Prostate gland (tissue), 2 donors: ENCODE measurements at regions not wholly inside any gene's neighbourhood (a gene's known extent, or its start where the extent isn't known, plus 50 kb on each side); places are given as distances from the start of the nearest gene placed in this dataset.

Source experiments
- DNase-seq: peaks from one replicate; pipeline ENCODE4 v3.0.0-alpha.2; 2019; ENCODE audit warnings: low spot score
- H3K27ac ChIP-seq, 2 donors: fragments of 200-600 bp; sonication (generic); 2 replicates each; pipeline ENCODE4 v1.5.1; 2017 to 2019
- H3K27me3 ChIP-seq: fragments of 200-600 bp; sonication (generic); replicated peaks from 2 replicates; pipeline ENCODE4 v1.5.1; 2019; ENCODE audit not compliant: insufficient read depth
- H3K36me3 ChIP-seq, 2 donors: fragments of 200-600 bp; sonication (generic); 1 replicate in 1 of 2; 2 replicates in 1 of 2; pipeline versions ENCODE4 v1.5.1 to v1.8.1; 2017 to 2019
- H3K4me1 ChIP-seq: fragments of 200-600 bp; sonication (generic); replicated peaks from 2 replicates; pipeline ENCODE4 v1.5.1; 2019
- H3K4me3 ChIP-seq, 2 donors: fragments of 200-600 bp; sonication (generic); 2 replicates each; pipeline ENCODE4 v1.5.1; 2017 to 2019
- H3K9me3 ChIP-seq: fragments of 200-600 bp; sonication (generic); 2 replicates; pipeline ENCODE4 v1.5.1; 2017
- POLR2A ChIP-seq: fragments of 450-650 bp; IDR thresholded peaks from one replicate; pipeline ENCODE4 v1.6.1; 2016; ENCODE audit warnings: antibody characterized with exemption, mild to moderate bottlenecking
- POLR2AphosphoS5 ChIP-seq: sonication (generic); formaldehyde crosslinking; IDR thresholded peaks from one replicate; pipeline ENCODE4 v1.6.1; 2017; ENCODE audit warnings: antibody characterized with exemption
- WGBS: methylation state at CpG from one replicate; pipeline ENCODE4 v1.1.5; 2018; 5-methylcytosine and 5-hydroxymethylcytosine counted together
- intact Hi-C: fragments of 100-400 bp; cut with DNase I; formaldehyde crosslinking; loops from one replicate; pipeline ENCODE4 v1.14.2; 2022
- TF ChIP-seq, protein P1 (sequence below), 4 experiments: fragments of 200-600 bp in 2 of 4; fragments of 450-650 bp in 2 of 4; sonication (generic) in 2 of 4; IDR thresholded peaks; 1 replicate in 3 of 4; 2 replicates in 1 of 4; pipeline ENCODE4 v1.5.1; 2016 to 2019; ENCODE audit warnings: antibody characterized with exemption in 4 of 4, mild to moderate bottlenecking in 2 of 4, moderate library complexity in 2 of 4

DNA sequence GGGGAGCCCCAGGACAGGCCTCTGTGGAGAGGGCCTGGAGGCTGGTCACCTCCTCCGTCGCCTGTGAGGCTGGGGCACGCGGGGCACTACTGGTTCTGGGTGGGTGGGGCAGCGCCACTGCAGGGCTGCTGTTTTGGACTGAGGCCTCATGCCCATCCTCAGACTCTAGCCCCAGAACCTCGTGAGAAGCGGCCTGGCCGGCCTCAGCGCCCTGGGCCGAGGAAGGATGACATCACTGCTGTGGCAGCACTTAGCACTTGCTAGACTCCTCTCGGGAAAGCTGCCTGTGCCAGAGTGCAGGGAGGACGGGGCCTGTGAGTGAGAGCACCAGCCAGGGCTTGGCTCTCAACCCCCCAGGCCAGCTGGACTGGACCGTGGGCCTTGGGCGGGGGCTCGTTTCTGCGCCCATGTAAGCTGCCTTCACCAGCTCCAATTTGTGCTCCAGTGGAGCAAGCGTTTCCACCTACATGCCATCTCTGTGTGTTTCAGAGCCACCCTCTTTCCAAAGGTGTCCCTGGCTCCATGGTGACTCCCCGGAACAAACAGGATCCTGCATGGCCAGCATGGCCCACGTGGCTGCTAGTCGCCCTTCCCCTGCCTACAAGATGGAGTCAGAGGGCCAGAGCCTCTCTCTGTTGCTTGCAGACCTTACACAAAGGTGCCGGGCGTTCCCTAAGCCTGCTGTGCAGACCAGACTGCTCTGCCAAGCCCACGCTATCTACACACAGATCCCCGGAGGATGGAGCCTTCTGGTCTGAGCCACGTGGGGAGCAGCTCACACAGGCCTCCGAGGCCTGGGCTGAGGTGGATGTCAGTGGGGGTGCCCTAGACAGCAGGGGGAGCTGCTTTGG is 102.9 kb downstream of the CTTN start:
- Histone ChIP-seq H3K4me1 (no peaks in the 10 kb centered on the region), H3K27ac (no peak overlapping the region), H3K9me3 (no peaks in the 10 kb centered on the region), H3K27me3 (no peaks in the 10 kb centered on the region), H3K4me3 (no peak overlapping the region), H3K36me3 (no peaks in the 10 kb centered on the region)
- no peak for DNase-seq
- intact Hi-C loops = no loop called here
- TF ChIP-seq, protein P1, sequence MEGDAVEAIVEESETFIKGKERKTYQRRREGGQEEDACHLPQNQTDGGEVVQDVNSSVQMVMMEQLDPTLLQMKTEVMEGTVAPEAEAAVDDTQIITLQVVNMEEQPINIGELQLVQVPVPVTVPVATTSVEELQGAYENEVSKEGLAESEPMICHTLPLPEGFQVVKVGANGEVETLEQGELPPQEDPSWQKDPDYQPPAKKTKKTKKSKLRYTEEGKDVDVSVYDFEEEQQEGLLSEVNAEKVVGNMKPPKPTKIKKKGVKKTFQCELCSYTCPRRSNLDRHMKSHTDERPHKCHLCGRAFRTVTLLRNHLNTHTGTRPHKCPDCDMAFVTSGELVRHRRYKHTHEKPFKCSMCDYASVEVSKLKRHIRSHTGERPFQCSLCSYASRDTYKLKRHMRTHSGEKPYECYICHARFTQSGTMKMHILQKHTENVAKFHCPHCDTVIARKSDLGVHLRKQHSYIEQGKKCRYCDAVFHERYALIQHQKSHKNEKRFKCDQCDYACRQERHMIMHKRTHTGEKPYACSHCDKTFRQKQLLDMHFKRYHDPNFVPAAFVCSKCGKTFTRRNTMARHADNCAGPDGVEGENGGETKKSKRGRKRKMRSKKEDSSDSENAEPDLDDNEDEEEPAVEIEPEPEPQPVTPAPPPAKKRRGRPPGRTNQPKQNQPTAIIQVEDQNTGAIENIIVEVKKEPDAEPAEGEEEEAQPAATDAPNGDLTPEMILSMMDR (IDR thresholded peaks at IDR 0.05) = no peak
- TF ChIP-seq POLR2A = no peak
- TF ChIP-seq POLR2AphosphoS5 = no peak
- 77% methylated on average over 22 of the region's 26 CpGs for WGBS

DNA sequence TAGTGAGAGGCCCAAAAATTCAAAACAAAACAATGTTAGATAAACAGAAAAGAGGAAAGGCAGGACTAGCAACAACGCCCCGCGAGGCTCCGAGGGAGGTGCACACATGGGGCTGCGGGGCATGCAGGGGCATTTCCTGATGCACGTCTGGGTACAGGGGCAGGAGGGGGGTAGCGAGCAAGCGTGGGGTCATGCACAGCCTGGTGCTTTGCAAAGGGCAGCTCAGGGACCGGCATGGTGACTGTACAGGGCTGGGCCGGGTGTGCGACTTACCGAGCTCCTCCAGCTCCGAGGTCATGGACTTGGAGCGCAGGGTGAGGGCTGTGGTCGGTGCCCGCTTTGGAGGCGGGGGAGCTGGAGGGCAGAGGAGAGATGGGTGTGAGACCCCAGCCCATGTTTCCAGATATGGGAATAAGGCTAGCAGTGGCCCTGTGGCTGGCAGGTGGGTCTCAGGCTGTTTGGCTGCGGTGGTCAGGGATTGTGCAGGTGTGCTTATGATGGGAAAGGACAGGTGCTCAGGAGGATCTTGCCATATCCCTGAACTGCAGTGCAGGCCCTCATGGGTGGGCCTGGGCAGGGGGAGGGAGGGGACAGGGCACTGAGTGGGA is 103.7 kb downstream of the CTTN start:
- DNase-seq = no peak

DNA sequence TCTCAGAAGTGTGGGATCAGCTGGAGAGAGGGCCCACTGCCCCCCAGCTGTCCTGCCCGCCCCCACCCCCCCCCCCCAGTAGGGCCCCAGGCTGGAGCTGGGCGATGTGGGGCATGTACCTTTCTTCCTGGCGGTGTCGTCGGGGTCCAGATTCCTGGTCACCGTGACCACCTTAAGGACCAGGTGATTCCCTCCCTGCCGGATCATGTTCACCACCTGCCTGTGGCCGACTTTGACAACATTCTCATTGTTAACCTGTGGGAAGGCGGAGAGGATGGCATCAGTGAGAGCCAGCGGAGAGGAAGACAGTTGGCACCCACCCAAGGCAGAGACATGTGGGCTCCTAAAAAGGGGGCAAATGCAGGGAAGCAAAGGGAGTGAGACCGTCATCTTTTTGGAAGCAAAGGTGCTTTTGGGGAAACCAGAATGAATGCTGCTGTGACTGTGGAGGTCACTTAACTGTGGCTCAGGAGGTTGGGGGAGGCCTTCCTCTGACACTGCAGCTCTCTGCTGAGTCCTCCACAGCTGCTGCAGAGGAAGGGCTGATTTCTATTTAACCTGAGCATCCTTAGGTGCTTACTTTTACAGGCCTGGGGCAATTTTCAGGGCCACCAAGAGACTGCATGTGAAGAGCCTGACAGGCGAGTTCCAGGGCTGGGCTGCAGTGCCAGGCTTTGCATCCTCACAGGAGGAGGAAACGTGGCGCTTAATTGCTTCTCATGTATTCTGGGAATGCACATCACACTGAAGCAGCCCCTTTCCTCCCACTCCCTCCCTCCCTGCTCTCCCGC is 104.5 kb downstream of the CTTN start:
- Histone ChIP-seq H3K4me3 (no peak overlapping the region), H3K4me1 (no peaks in the 10 kb centered on the region), H3K27me3 (no peaks in the 10 kb centered on the region), H3K27ac (no peak overlapping the region), H3K9me3 (no peaks in the 10 kb centered on the region), H3K36me3 (no peaks in the 10 kb centered on the region)
- DNase-seq = no peak
- intact Hi-C loops = no loop called here
- 64% methylated on average over 14 of the region's 15 CpGs for WGBS
- TF ChIP-seq POLR2A = no peak
- TF ChIP-seq, protein P1 (IDR thresholded peaks at IDR 0.05) = no peak
- no peak for TF ChIP-seq POLR2AphosphoS5

More for the DNA sequence above, 103.7 kb downstream of the CTTN start:
- TF ChIP-seq, protein P1 (IDR thresholded peaks at IDR 0.05) = no peak
- TF ChIP-seq POLR2AphosphoS5 (no peak), POLR2A (no peak)
- no peak overlapping the region for H3K4me3 ChIP-seq
- 84% methylated on average over 18 of the region's 18 CpGs for WGBS
- H3K36me3 ChIP-seq = no peaks in the 10 kb centered on the region
- intact Hi-C loops = no loop called here
- H3K27ac ChIP-seq = no peak overlapping the region
- H3K27me3 ChIP-seq = no peaks in the 10 kb centered on the region
- H3K9me3 ChIP-seq = no peaks in the 10 kb centered on the region
- no peaks in the 10 kb centered on the region for H3K4me1 ChIP-seq

DNA sequence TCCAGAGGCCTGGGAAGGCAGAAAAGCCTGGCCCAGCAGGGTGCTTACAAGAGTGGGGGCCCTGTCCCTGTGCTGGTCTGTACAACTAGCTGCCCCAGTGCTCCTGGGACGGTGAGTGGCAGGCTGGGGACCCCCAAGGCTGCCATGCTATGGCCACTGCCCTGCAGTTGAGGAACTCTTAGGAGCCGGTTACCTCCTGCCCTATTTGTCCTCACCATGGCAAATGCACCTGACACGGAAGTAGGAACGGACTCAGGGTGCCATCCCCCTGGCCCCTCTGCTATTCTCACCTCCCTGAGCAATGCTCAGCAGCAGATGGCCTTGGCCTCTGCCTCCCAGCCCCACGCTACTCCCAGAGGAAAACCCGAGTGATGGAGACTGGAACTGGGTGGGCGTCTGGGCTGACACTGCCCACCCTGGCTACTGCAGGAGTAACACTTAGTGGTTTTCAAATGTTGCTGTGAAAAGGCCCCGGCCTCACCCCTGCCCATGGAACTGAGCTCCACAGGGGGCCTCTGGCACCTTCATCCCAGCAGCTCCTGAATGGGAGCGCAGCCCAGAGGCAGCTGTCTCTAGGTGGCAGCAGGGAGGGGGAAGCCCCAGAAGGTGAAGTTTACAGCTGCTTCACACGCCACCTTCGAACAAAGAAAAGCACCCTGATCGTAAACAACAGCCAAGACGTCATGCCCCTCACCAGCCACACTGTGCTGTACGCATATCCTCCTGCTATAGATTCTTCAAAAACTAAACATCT is 105.3 kb downstream of the CTTN start:
- intact Hi-C loops = no loop called here
- 81% methylated on average over 14 of the region's 14 CpGs for WGBS
- DNase-seq = no peak
- H3K36me3 ChIP-seq = no peaks in the 10 kb centered on the region
- no peaks in the 10 kb centered on the region for H3K4me1 ChIP-seq
- H3K27ac ChIP-seq = no peak overlapping the region
- TF ChIP-seq, protein P1 (IDR thresholded peaks at IDR 0.05) = no peak
- TF ChIP-seq POLR2A (no peak), POLR2AphosphoS5 (no peak)
- H3K9me3 ChIP-seq = no peaks in the 10 kb centered on the region
- no peak overlapping the region for H3K4me3 ChIP-seq
- H3K27me3 ChIP-seq = no peaks in the 10 kb centered on the region
